GM21786 (cell line): ENCODE measurements at regions not wholly inside any gene's neighbourhood (a gene's known extent, or its start where the extent isn't known, plus 50 kb on each side); places are given as distances from the start of the nearest gene placed in this dataset.

ENCODE experiments used
- ATAC-seq: cut with Tn5 transposase; IDR thresholded peaks from one replicate; pipeline ENCODE4 v1.9.1; 2021; ENCODE audit not compliant: unreplicated experiment

- ATAC-seq: no peak
Observed at GRCh38 chr2:105573490-105573889, 171.2 kb upstream of the NCK2 start.

- ATAC-seq: peak; percentile 66
Observed at GRCh38 chr2:105571445-105571987, 172.7 kb upstream of the FHL2 start.

GRCh38 chr2:105570757-105571156, 171.9 kb upstream of the FHL2 start:
- no peak for ATAC-seq

- ATAC-seq: no peak
Observed at GRCh38 chr2:105570326-105570725, 171.5 kb upstream of the FHL2 start.

GRCh38 chr2:105569606-105570005, 170.8 kb upstream of the FHL2 start:
- ATAC-seq: no peak

- ATAC-seq: no peak
Observed at GRCh38 chr2:105567996-105568494, 169.2 kb upstream of the FHL2 start.

- no peak for ATAC-seq
Observed at GRCh38 chr2:105563000-105563719, 164.3 kb upstream of the FHL2 start.

GRCh38 chr2:105561401-105561800, 162.6 kb upstream of the FHL2 start:
- ATAC-seq: no peak

- no peak for ATAC-seq
Observed at GRCh38 chr2:105560157-105560556, 161.3 kb upstream of the FHL2 start.

GRCh38 chr2:105557021-105557920, 158.4 kb upstream of the FHL2 start:
- ATAC-seq: no peak

GRCh38 chr2:105556366-105556765, 157.5 kb upstream of the FHL2 start:
- ATAC-seq: no peak

- ATAC-seq: no peak
Observed at GRCh38 chr2:105554235-105554634, 155.4 kb upstream of the FHL2 start.

GRCh38 chr2:105553538-105554196, 154.8 kb upstream of the FHL2 start:
- ATAC-seq: no peak

- no peak for ATAC-seq
Observed at GRCh38 chr2:105546628-105546974, 147.8 kb upstream of the FHL2 start.

GRCh38 chr2:105545730-105546627, 147.1 kb upstream of the FHL2 start:
- ATAC-seq: no peak

GRCh38 chr2:105544591-105545377, 145.9 kb upstream of the FHL2 start:
- no peak for ATAC-seq

- ATAC-seq: no peak
Observed at GRCh38 chr2:105541189-105542050, 142.6 kb upstream of the FHL2 start.

- no peak for ATAC-seq
Observed at GRCh38 chr2:105540642-105541041, 141.8 kb upstream of the FHL2 start.

- no peak for ATAC-seq
Observed at GRCh38 chr2:105539331-105539730, 140.5 kb upstream of the FHL2 start.
